K562 (cell line): ENCODE measurements at regions not wholly inside any gene's neighbourhood (a gene's known extent, or its start where the extent isn't known, plus 50 kb on each side); places are given as distances from the start of the nearest gene placed in this dataset.
"Not testable (repeated sequence)": the region's sequence is repeated elsewhere in the genome, so short reads cannot be mapped to it uniquely, and the experiment has no call there.

ENCODE experiments used
- ATAC-seq: fragments of 200-7000 bp; cut with Tn5 transposase; 3 replicates; pipeline ENCODE4 v1.9.1; 2020; ENCODE audit warnings: moderate library complexity
- BruUV-seq: library from RNA; stranded (reverse); fragments of 400-500 nt; replicated peaks from 2 replicates; lab custom pipeline; 2021; lab: Mats Ljungman, UMichigan
- CTCF ChIA-PET: fragments of 300-600 bp; formaldehyde crosslinking; extraction: SDS; loops from one replicate; lab custom pipeline; 2021; ENCODE audit warnings: low intra/inter-chr PET ratio; lab: Yijun Ruan, JAX
- POLR2A ChIA-PET: fragments of 300-600, 350-650 bp; sonication (Branson Sonifier 250); formaldehyde crosslinking; extraction: SDS; loops from one replicate; lab custom pipeline; 2021; ENCODE audit warnings: antibody characterized with exemption, inconsistent platforms; lab: Yijun Ruan, JAX
- DNase-seq, 4 experiments: peaks; one replicate each; pipeline versions ENCODE4 v3.0.0 to v3.0.0-alpha.2; 2011 to 2018; ENCODE audit warnings: low spot score in 3 of 4, mixed read lengths in 3 of 4; ENCODE audit errors: extremely low read depth in 1 of 4
- FAIRE-seq: peaks from 2 replicates; lab custom pipeline; 2011; peaks lifted over from hg19 to GRCh38; lab: Jason Lieb, UNC
- H2AFZ ChIP-seq: 2 replicates; pipeline ENCODE4 v1.6.0; 2011; ENCODE audit warnings: low read depth, low read length, control low read depth, inconsistent platforms
- H3K27ac ChIP-seq: fragments of 200-600 bp; 3 replicates; pipeline ENCODE4 v1.8.0; 2011; ENCODE audit warnings: low read depth, mild to moderate bottlenecking, control low read depth, inconsistent platforms, low read length, moderate library complexity, mixed read lengths; ENCODE audit errors: extremely low read depth
- H3K27me3 ChIP-seq, 2 experiments: fragments of 300-600 bp in 1 of 2; 2 replicates in 1 of 2; 3 replicates in 1 of 2; pipeline versions ENCODE4 v1.6.0 to v1.8.0; 2011; ENCODE audit warnings: inconsistent platforms in 2 of 2, low read length in 2 of 2, mild to moderate bottlenecking in 1 of 2, mixed read lengths in 1 of 2, moderate library complexity in 1 of 2; ENCODE audit not compliant: control insufficient read depth in 2 of 2, insufficient read depth in 2 of 2
- H3K36me3 ChIP-seq: fragments of 300-600 bp; 3 replicates; pipeline ENCODE4 v1.8.0; 2011; ENCODE audit warnings: mild to moderate bottlenecking, low read length, inconsistent platforms; ENCODE audit not compliant: control insufficient read depth, insufficient read depth
- H3K4me1 ChIP-seq, 2 experiments: fragments of 200-600 bp in 1 of 2; replicated peaks in 1 of 2; 2 replicates in 1 of 2; 3 replicates in 1 of 2; pipeline versions ENCODE4 v1.5.1 to v1.8.0; 2011; ENCODE audit warnings: inconsistent platforms in 2 of 2, low read length in 2 of 2, mild to moderate bottlenecking in 1 of 2, mixed read lengths in 1 of 2, moderate library complexity in 1 of 2; ENCODE audit not compliant: control insufficient read depth in 2 of 2, insufficient read depth in 2 of 2
- H3K4me2 ChIP-seq: 2 replicates; pipeline ENCODE4 v1.6.1; 2011; ENCODE audit warnings: low read length, control low read depth, inconsistent platforms, mixed read lengths; ENCODE audit not compliant: insufficient read depth
- H3K4me3 ChIP-seq: fragments of 200-600 bp; sonication (generic), shearing (Covaris generic); 2 replicates; pipeline ENCODE4 v1.5.1; 2016; ENCODE audit warnings: control low read depth, inconsistent platforms
- H3K79me2 ChIP-seq: fragments of 200-600 bp; 3 replicates; pipeline ENCODE4 v1.8.0; 2011; ENCODE audit warnings: low read length, inconsistent platforms; ENCODE audit not compliant: control insufficient read depth, insufficient read depth
- H3K9ac ChIP-seq, 2 experiments: 2 replicates each; pipeline versions ENCODE4 v1.6.0 to v1.6.1; 2011; ENCODE audit warnings: low read depth in 2 of 2, low read length in 2 of 2, control low read depth in 1 of 2, inconsistent platforms in 1 of 2, mild to moderate bottlenecking in 1 of 2, mixed read lengths in 1 of 2; ENCODE audit not compliant: insufficient read depth in 1 of 2
- H3K9me1 ChIP-seq: one replicate; pipeline ENCODE4 v1.6.0; 2011; ENCODE audit warnings: inconsistent platforms, mild to moderate bottlenecking, low read length, moderate library complexity; ENCODE audit not compliant: control insufficient read depth, insufficient read depth
- H3K9me3 ChIP-seq: replicated peaks from 2 replicates; pipeline ENCODE4 v1.5.1; 2011; ENCODE audit warnings: low read depth, low read length, inconsistent platforms; ENCODE audit not compliant: control insufficient read depth, insufficient read depth
- H4K20me1 ChIP-seq: replicated peaks from 2 replicates; pipeline ENCODE4 v1.6.1; 2011; ENCODE audit warnings: low read length, inconsistent platforms, mixed read lengths; ENCODE audit not compliant: control insufficient read depth, insufficient read depth
- WGBS: fragments of 100-300 bp; shearing (Covaris generic); methylation state at CpG from one replicate; pipeline ENCODE4 v1.1.6; 2016; ENCODE audit warnings: low coverage, mixed read lengths; ENCODE audit not compliant: insufficient coverage; ENCODE audit errors: missing lambda C conversion rate; 5-methylcytosine and 5-hydroxymethylcytosine counted together
- in situ Hi-C: fragments of 300-500 bp; cut with MboI; formaldehyde crosslinking; loops from 4 replicates; pipeline ENCODE4 v1.15.0; 2018; ENCODE audit warnings: inconsistent platforms, mixed read lengths
- intact Hi-C: fragments of 100-400 bp; cut with micrococcal nuclease; formaldehyde crosslinking; loops from 2 replicates; pipeline ENCODE4 v1.14.2; 2022

DNA sequence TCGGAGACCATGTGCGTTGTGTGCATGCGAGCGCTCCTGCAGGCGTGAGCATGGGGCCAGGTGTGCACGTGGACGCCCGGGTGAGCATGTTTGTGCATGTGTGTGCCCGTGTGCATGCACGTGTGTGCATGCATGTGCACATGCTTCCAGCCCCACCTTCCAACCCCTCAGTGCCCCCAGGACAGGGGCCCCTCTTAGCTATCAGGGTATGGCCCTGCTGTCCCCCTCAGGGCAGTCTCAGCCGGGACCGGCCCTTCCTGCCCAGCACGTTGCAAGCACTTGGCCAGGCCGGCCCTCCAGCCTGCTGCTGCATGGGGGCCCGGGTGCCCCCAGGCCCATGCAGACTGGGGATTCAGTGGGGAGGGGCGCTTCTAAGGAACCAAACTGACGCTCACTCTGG, 123.0 kb downstream of the ZNF479 start:
- POLR2A ChIA-PET, H3K9me3 ChIP-seq, H2AFZ ChIP-seq, ATAC-seq, H3K4me1 ChIP-seq, H3K27me3 ChIP-seq, H3K9ac ChIP-seq, intact Hi-C loops, CTCF ChIA-PET, H3K4me3 ChIP-seq, H4K20me1 ChIP-seq, H3K4me2 ChIP-seq, in situ Hi-C loops, H3K9me1 ChIP-seq, BruUV-seq, H3K79me2 ChIP-seq, DNase-seq, FAIRE-seq, H3K36me3 ChIP-seq, H3K27ac ChIP-seq: not testable (repeated sequence)
- 3% methylated on average over 10 of the region's 17 CpGs for WGBS

DNA sequence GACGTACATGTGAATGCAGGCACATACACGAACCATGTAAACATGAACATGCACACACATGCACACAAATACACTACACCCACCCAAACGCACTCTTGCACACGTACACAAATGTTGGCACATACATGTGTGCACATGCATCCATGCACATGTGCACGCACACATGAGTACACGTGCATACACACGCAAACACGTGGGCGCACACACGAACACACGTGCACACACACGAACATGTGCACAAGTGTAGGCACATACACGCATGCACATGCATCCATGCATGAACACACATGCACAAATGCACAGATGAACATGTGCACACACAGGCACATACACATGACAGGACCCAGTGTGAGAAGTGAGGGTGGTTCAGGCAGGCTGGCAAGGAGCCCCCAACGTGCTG, 126.3 kb downstream of the ZNF479 start:
- H3K4me2 ChIP-seq, H3K9ac ChIP-seq, H3K79me2 ChIP-seq, ATAC-seq, H3K36me3 ChIP-seq, H3K27ac ChIP-seq, H4K20me1 ChIP-seq, H3K9me1 ChIP-seq, DNase-seq, H2AFZ ChIP-seq, CTCF ChIA-PET, BruUV-seq, H3K27me3 ChIP-seq, in situ Hi-C loops, intact Hi-C loops, POLR2A ChIA-PET, H3K4me1 ChIP-seq, FAIRE-seq, H3K4me3 ChIP-seq, H3K9me3 ChIP-seq: not testable (repeated sequence)
- 0% methylated on average over 12 of the region's 14 CpGs for WGBS

DNA sequence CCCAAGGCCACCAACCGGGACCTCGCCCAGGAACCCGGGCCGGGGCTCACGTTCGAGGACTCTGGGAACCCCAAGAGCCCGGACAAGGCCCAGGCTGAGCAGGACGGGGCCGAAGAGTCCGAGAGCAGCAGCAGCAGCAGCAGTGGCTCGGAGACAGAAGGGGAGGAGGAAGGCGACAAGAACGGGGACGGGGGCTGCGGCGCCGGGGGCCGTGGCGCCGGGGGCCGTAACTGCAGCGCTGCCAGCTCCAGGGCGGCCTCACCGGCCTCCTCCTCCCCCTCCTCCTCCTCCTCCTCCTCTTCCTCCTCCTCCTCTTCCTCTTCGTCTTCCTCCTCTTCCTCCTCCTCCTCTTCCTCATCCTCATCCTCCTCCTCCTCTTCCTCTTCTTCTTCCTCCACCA, 128.4 kb downstream of the ZNF479 start:
- H3K4me3 ChIP-seq = not testable (repeated sequence)

DNA sequence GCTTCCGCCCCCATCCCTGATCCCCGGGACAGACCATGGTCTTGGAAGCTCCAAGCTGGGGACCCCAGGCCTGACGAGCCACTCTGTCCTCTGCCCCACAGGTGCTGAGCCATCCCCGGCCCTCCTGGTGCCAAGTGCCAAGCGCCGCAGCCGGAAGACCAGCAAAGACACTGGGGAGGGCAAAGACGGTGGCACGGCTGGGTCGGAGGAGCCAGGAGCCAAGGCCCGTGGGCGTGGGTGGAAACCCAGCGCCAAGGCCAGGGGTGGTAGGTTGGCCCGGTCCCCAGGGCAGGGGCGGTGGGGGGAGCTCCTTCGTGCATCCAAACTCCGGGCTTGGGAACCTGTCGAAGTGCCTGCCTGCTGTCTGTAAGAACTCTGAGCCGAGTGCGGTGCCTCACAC, 130.3 kb downstream of the ZNF479 start:
- H2AFZ ChIP-seq, H3K4me1 ChIP-seq, BruUV-seq, FAIRE-seq, H3K27me3 ChIP-seq, H3K36me3 ChIP-seq, H3K9me3 ChIP-seq, ATAC-seq, H3K4me2 ChIP-seq, H3K4me3 ChIP-seq, H3K9me1 ChIP-seq, CTCF ChIA-PET, intact Hi-C loops, H3K9ac ChIP-seq, H4K20me1 ChIP-seq, H3K27ac ChIP-seq, POLR2A ChIA-PET, in situ Hi-C loops, DNase-seq, H3K79me2 ChIP-seq: not testable (repeated sequence)
- WGBS = 11% methylated on average over 8 of the region's 20 CpGs

More for the DNA sequence above, 128.4 kb downstream of the ZNF479 start:
- H3K79me2 ChIP-seq, POLR2A ChIA-PET, H3K36me3 ChIP-seq, CTCF ChIA-PET, H3K9me1 ChIP-seq, BruUV-seq, H3K27ac ChIP-seq, H3K9me3 ChIP-seq, H2AFZ ChIP-seq, H4K20me1 ChIP-seq, DNase-seq, FAIRE-seq, ATAC-seq, intact Hi-C loops, H3K27me3 ChIP-seq, H3K9ac ChIP-seq, H3K4me1 ChIP-seq, H3K4me2 ChIP-seq, in situ Hi-C loops: not testable (repeated sequence)
- 0% methylated on average over 7 of the region's 25 CpGs for WGBS
